HG02623 (cell line): ENCODE measurements at regions not wholly inside any gene's neighbourhood (a gene's known extent, or its start where the extent isn't known, plus 50 kb on each side); places are given as distances from the start of the nearest gene placed in this dataset.
"Not testable (repeated sequence)": the region's sequence is repeated elsewhere in the genome, so short reads cannot be mapped to it uniquely, and the experiment has no call there.

Experiments used
- ATAC-seq: cut with Tn5 transposase; IDR thresholded peaks from one replicate; pipeline ENCODE4 v1.9.1; 2021; ENCODE audit warnings: moderate library complexity; ENCODE audit not compliant: unreplicated experiment

DNA sequence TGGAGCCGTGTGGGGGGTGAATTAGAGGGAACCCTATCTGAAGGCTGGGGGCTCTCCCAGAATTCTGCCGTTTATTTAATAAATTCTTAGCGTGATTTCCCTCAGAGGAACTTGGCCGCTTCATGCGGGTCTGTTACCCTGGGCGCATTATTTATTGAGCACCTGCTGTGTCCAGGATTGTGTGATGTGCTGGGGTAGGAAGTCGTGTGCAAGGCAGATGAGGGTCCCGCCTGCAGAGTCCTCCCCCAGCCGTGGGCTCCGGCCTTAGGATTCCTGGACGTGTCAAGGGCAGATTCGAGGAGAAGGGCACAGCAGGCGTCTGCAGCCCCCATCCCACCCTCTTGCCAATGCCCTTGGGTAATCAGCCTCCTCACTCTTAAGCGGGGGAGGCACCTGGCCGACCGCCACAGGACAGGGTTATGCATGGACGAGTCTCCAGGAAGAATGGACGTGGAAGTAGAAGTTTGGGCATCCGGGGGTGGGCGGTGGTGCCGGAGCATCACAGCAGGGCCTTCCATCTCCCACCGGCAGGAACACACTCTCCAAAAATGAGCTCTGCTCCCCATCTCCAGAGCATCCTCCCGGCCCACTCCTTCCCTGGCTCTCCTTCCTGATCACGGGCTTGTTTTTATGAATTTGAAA, 233.3 kb upstream of the C1orf174 start:
- ATAC-seq = no peak

- no peak for ATAC-seq
These were observed 233.9 kb upstream of the C1orf174 start for GRCh38 chr1:4133939-4134321.

DNA sequence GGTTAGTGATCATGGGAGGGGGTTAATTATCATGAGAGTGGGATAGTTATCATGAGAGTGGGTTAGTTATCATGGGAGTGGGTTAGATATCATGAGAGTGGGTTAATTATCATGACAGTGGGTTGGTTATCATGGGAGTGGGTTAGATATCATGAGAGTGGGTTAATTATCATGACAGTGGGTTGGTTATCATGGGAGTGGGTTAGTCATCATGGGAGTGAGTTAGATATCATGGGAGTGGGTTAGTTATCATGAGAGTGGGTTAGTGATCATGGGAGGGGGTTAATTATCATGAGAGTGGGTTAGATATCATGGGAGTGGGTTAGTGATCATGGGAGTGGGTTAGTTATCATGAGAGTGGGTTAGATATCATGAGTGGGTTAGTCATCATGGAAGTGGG, 235.8 kb upstream of the C1orf174 start:
- not testable (repeated sequence) for ATAC-seq

- ATAC-seq = no peak
These were observed 237.7 kb upstream of the C1orf174 start for GRCh38 chr1:4137621-4138415.

DNA sequence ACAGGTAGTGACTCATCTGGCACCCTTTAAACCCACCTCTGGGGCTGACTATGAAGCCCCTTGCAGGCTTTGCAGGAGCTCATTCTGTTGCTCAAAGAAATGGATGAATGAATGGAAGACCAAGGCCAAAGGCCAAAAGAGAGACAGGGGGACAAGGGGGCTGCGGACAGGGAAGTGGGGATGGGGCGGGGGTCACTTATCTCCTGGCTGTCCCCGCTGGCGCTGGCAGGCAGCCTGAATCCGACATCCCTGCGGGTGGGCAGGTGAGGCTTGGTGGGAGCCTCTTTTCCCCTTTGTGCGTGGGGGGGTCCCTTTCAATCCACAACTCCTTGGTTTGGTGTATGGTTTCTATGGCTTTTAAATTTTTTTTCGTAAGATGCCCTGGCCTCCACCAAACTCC, 239.6 kb upstream of the C1orf174 start:
- ATAC-seq = no peak

DNA sequence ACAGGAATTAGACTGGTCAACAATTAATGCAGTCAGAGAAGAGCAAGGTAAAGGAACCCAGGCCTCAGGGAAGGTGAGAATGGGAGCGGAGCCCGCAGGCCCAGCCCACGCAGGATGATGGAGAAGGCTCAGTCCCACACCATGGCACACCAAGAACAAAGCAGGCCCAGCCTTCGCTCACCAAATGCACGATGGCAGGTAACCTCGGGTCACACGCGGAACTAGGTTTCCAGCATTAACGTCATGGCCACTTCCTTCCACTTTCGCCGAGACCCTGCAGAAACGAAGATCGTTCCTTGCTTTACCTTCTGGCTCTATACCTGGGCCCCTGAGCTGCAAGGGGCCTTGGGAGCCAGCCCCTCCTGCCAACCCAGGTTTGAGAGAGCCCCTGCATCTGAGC, 240.2 kb upstream of the C1orf174 start:
- ATAC-seq = no peak

GRCh38 chr1:4140821-4141220, 240.7 kb upstream of the C1orf174 start:
- ATAC-seq = no peak

DNA sequence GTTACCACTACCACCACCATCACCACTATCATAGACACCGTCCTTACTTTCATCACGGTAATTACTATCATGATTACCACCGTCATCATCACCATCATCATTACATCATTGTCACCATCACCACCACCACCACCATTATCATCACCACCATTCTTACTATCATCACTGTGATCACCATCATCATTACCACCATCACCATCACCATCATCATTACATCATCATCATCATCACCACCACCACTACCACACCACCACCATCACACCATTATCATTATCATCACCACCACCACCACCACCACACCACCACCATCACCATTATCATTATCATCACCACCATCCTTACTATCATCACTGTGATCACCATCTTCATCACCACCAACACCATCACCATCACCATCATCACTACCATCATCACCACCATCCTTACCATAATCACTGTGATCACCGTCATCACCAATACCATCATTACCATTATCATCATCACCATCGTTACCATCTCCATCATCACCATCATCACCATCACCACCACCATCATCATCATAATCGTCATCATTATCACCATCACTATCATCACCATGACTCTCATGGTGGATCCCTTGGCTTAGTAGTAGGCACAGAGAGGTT, 244.4 kb upstream of the C1orf174 start:
- no peak for ATAC-seq

DNA sequence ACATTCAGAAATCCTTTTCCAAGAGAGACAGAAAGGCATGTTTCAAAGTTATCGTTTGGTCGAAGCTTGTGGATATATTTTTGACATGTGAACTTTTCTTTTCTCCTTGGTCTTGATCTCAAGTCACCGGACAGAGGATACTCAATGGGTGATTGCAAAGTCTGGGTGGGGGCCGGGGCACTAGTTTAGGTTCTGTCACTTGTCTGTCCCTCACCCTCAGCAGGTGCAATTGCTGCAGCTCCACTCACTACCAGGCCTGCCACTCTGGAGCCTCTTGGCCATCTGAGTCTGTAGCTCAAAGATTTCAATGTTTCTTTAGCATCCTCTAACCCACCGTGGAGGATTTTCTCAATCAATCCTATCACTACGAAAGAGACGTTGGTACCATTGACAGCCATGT, 246.0 kb upstream of the C1orf174 start:
- ATAC-seq = no peak

- ATAC-seq = no peak
These were observed 246.5 kb upstream of the C1orf174 start for GRCh38 chr1:4146614-4147013.

DNA sequence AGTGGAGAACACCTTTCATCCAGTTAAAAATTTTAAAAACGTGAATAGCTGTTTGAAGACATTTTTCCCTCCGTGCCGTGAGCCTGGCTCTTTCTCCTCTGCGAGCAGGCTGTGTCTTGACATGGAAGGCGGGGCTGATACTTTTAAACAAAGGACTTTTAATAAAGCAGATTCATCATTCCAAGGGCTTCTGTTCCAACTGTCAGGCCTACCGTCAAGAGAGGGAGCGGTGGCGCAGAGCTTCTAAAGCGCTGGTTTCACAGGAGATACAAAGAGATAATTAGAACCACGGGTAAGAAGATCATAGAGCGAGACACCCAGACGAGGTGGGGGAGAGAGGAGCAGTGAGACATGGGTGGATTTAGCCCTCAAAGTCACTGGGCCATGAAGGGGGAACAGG, 247.4 kb upstream of the C1orf174 start:
- no peak for ATAC-seq

DNA sequence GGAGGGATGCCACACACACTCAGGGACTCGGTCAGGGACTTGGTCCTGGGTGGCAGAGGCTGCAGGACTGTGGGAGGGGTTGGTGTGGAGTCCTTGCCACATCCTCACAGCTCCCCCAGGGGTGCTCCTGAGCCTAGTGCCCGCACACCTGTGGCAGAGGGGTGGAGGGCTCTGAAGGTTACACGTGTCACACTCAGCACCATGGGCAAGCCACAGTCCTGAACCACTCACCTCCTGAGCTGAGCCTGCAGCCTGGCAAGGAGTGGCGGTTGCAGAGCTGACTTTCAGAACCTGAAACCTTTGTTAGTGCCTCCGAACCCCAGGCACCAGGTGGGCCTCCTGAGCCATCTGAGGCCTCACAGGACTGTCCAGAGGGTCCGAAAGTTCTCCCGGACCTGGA, 249.2 kb upstream of the C1orf174 start:
- no peak for ATAC-seq

DNA sequence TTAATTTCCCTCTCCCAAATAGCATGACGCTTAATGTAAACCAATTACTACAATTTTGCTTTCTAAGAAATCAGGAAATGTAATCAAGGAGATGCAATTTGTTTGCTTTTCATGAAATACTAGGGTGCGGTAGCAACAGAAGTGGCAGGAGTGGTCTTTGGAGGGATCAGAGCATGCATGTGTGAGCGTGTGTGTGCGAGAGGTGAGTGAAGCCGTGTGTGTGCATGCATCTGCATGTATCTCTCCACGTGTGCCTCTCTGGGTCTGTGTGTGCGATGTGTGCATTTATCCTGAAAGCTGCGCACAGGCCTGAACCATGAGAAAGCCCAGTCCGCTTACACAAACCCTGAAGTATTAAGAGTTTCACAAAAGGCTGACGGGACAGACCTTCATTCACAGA, 249.8 kb upstream of the C1orf174 start:
- ATAC-seq = no peak

- ATAC-seq = no peak
These were observed 250.2 kb upstream of the C1orf174 start for GRCh38 chr1:4150262-4150661.

DNA sequence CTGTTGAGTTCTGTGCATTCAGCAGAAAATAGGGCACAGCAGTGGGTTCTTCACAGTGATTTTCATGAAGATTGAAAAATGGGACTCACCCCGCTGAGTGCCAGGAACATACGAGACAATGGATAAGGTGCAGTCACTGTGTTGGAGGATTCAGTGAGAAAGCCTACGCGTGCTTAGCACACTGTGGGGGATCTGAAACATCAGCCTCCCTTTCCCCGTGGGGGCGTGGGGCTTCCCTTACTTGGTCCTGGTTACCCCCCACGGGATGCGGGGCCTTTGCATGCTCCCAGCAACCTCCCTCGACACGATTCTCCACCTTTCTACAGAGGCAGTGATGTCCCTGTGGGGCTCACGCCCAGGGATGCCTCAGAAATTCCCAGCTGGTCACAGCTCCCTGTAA, 252.2 kb upstream of the C1orf174 start:
- ATAC-seq = no peak

GRCh38 chr1:4153571-4153970, 253.5 kb upstream of the C1orf174 start:
- no peak for ATAC-seq

- no peak for ATAC-seq
These were observed 256.3 kb upstream of the C1orf174 start for GRCh38 chr1:4156241-4156973.

- no peak for ATAC-seq
These were observed 260.1 kb upstream of the C1orf174 start for GRCh38 chr1:4160181-4160580.

GRCh38 chr1:4161366-4162006, 261.4 kb upstream of the C1orf174 start:
- ATAC-seq = no peak

DNA sequence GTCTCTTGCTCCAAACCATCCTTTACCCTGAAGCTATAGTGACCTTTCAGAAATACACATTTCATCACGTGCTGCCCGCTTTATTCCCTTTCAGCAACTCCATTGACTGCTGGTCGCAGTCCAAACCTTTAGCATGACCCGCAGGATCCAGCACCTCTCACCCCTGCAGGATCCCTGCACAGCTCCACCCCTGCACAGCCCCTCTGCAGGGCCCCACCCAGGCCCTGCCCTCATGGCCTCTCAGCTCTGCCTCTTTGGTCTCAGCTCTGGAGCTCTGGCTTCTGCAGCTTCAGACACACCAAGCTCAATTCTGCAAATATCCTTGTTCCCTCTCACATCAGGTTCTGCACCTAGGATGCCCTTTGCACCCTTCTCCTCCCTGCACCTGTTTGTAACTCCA, 264.9 kb upstream of the C1orf174 start:
- ATAC-seq = no peak

DNA sequence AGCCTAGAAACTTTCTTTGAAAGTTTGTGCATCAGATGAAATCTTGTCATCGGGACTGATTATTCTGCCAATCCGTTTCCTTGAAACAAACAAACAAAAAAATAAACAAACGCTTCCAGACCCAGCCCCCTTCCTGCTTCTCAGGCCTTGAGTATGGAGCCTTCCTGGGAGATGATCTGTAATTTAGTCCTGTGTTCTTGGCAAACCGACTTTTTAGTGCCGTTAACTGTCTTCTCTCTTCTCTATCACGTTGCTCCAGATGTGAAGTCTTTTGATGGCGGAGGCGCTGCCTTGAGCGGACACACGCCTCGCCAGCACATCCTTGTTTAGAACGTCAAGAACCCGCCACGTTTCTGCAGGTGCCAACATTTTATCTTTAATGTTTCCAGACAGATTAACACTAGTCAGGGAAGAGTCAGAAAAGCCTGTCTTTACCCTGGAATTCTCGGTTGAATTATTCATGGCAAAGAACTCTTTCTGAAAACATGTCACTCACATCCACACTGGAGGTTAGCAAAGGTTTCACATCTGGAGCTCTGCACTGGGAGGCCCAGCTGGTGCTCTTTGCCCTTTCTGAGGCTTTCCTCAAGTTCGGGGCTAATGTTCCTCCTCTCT, 265.7 kb upstream of the C1orf174 start:
- no peak for ATAC-seq
